NCI-H446 (cell line): ENCODE measurements at regions not wholly inside any gene's neighbourhood (a gene's known extent, or its start where the extent isn't known, plus 50 kb on each side); places are given as distances from the start of the nearest gene placed in this dataset.

Experiments used
- DNase-seq, 2 experiments: peaks; one replicate each; lab custom pipeline; 2025; lab: John Stamatoyannopoulos, UW

GRCh38 chr3:99500485-99500884 is 137.9 kb upstream of the COL8A1 start:
- no peak for DNase-seq

- DNase-seq, result peak in 1 of 2 experiments; percentile 37
These were observed 138.9 kb upstream of the COL8A1 start for GRCh38 chr3:99499235-99500158.

GRCh38 chr3:99498550-99499234 is 139.7 kb upstream of the COL8A1 start:
- DNase-seq, result no peak

- no peak for DNase-seq
These were observed 150.5 kb upstream of the COL8A1 start for GRCh38 chr3:99487894-99488293.

- no peak for DNase-seq
These were observed 153.1 kb upstream of the COL8A1 start for GRCh38 chr3:99485286-99485685.

GRCh38 chr3:99484871-99485270 is 153.5 kb upstream of the COL8A1 start:
- DNase-seq, result no peak

GRCh38 chr3:99483841-99484240 is 154.6 kb upstream of the COL8A1 start:
- no peak for DNase-seq

- DNase-seq, result no peak
These were observed 156.2 kb upstream of the COL8A1 start for GRCh38 chr3:99482191-99482590.

GRCh38 chr3:99481561-99481960 is 156.8 kb upstream of the COL8A1 start:
- DNase-seq, result no peak

GRCh38 chr3:99479768-99480167 is 158.6 kb upstream of the COL8A1 start:
- DNase-seq, result no peak

- no peak for DNase-seq
These were observed 160.7 kb upstream of the COL8A1 start for GRCh38 chr3:99477650-99478049.

GRCh38 chr3:99475229-99475628 is 163.2 kb upstream of the COL8A1 start:
- no peak for DNase-seq

GRCh38 chr3:99474776-99475175 is 163.6 kb upstream of the COL8A1 start:
- DNase-seq, result no peak

GRCh38 chr3:99473321-99473751 is 165.1 kb upstream of the COL8A1 start:
- DNase-seq, result no peak

GRCh38 chr3:99472385-99472784 is 166.0 kb upstream of the COL8A1 start:
- DNase-seq, result peak in 1 of 2 experiments; percentile 6

GRCh38 chr3:99471353-99472323 is 166.8 kb upstream of the COL8A1 start:
- no peak for DNase-seq

- no peak for DNase-seq
These were observed 167.6 kb upstream of the COL8A1 start for GRCh38 chr3:99470841-99471240.

GRCh38 chr3:99468918-99469317 is 169.5 kb upstream of the COL8A1 start:
- DNase-seq, result no peak

- DNase-seq, result no peak
These were observed 171.0 kb upstream of the COL8A1 start for GRCh38 chr3:99467420-99467819.

GRCh38 chr3:99466331-99466730 is 172.1 kb upstream of the COL8A1 start:
- no peak for DNase-seq

- no peak for DNase-seq
These were observed 180.4 kb upstream of the COL8A1 start for GRCh38 chr3:99458013-99458412.

GRCh38 chr3:99442599-99442998 is 195.8 kb upstream of the COL8A1 start:
- no peak for DNase-seq
